HEK293 (cell line): ENCODE measurements at regions not wholly inside any gene's neighbourhood (a gene's known extent, or its start where the extent isn't known, plus 50 kb on each side); places are given as distances from the start of the nearest gene placed in this dataset.

Experiments
- ATF2 ChIP-seq: fragments of 450-650 bp; formaldehyde crosslinking; IDR thresholded peaks from 2 replicates; pipeline ENCODE4 v1.5.1; 2016; ENCODE audit warnings: missing biosample characterization, missing genetic modification characterization, low read depth
- CTCF ChIP-seq: fragments of 450-650 bp; formaldehyde crosslinking; IDR thresholded peaks from 2 replicates; pipeline ENCODE4 v1.5.1; 2016; ENCODE audit warnings: missing biosample characterization, missing genetic modification characterization
- HOXC10 ChIP-seq: sonication (generic); formaldehyde crosslinking; IDR thresholded peaks from 2 replicates; pipeline ENCODE4 v1.8.1; 2023; ENCODE audit warnings: mild to moderate bottlenecking, missing genetic modification reagents
- KLF1 ChIP-seq: fragments of 450-650 bp; formaldehyde crosslinking; IDR thresholded peaks from 2 replicates; pipeline ENCODE4 v1.5.1; 2016; ENCODE audit warnings: missing biosample characterization, missing genetic modification characterization
- RBAK ChIP-seq: fragments of 450-650 bp; formaldehyde crosslinking; IDR thresholded peaks from 2 replicates; pipeline ENCODE4 v1.5.1; 2016; ENCODE audit warnings: missing biosample characterization, missing genetic modification characterization
- ZNF112 ChIP-seq: fragments of 450-650 bp; formaldehyde crosslinking; IDR thresholded peaks from 2 replicates; pipeline ENCODE4 v1.5.0; 2017; ENCODE audit warnings: missing biosample characterization, missing genetic modification characterization
- ZNF274 ChIP-seq, 2 experiments: fragments of 200-500 bp in 1 of 2; fragments of 450-650 bp in 1 of 2; sonication (Bioruptor generic) in 1 of 2; formaldehyde crosslinking in 1 of 2; IDR thresholded peaks; 2 replicates each; pipeline versions ENCODE4 v1.5.1 to v1.6.1; 2014 to 2016; ENCODE audit warnings: borderline replicate concordance in 1 of 2, inconsistent platforms in 1 of 2, low read length in 1 of 2, missing biosample characterization in 1 of 2, missing genetic modification characterization in 1 of 2
- ZNF677 ChIP-seq: fragments of 450-650 bp; IDR thresholded peaks from 2 replicates; pipeline ENCODE4 v1.5.0; 2018; ENCODE audit warnings: missing biosample characterization, mild to moderate bottlenecking, missing genetic modification characterization, moderate library complexity
- ZNF776 ChIP-seq: fragments of 450-650 bp; formaldehyde crosslinking; IDR thresholded peaks from 2 replicates; pipeline ENCODE4 v1.5.0; 2017; ENCODE audit warnings: missing biosample characterization, missing genetic modification characterization, borderline replicate concordance
- TF ChIP-seq, protein P1 (sequence below): fragments of 450-650 bp; formaldehyde crosslinking; IDR thresholded peaks from 2 replicates; pipeline ENCODE4 v1.5.1; 2017; ENCODE audit warnings: missing biosample characterization, missing genetic modification characterization
- TF ChIP-seq, protein P2 (sequence below): fragments of 450-650 bp; formaldehyde crosslinking; conservative IDR thresholded peaks from 2 replicates; pipeline ENCODE4 v1.5.1; 2016; ENCODE audit warnings: low read depth, missing biosample characterization, missing genetic modification characterization

DNA sequence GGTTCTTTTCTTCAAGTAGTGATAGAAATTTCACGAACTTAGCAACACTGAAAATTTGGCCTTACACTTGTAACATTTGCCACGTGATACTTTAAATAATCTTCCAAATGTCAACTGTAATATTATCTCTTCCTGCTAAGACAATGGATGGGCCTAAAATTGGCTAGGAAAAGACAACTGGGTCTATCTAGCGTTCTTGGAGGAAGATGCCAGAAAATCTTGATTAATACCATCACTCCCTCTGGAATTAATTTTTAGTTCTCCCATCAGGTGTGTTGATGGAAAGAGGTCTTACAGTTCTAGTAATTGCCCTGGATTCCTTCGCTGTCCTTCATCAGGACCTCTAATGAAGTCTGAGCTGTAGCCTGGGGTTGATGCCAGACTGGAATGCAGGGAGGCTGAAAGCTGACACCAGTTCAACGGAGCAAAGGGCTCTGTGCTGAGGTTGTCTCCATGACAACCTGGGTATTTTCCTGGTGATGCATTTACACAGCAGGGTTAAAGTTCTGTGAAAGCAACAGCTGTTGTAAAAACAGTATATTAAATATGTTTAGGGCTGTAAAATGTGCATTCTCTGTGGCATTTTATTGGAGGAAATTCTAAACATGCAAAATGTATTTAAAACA lies 92.3 kb downstream of the GAS1 start:
- TF ChIP-seq, protein P1, sequence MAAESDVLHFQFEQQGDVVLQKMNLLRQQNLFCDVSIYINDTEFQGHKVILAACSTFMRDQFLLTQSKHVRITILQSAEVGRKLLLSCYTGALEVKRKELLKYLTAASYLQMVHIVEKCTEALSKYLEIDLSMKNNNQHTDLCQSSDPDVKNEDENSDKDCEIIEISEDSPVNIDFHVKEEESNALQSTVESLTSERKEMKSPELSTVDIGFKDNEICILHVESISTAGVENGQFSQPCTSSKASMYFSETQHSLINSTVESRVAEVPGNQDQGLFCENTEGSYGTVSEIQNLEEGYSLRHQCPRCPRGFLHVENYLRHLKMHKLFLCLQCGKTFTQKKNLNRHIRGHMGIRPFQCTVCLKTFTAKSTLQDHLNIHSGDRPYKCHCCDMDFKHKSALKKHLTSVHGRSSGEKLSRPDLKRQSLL, result no peak
- TF ChIP-seq ATF2 (tag by site-specific recombination) (no peak), CTCF (tag by site-specific recombination) (no peak), ZNF677 (tag by site-specific recombination) (no peak), KLF1 (tag by site-specific recombination) (no peak), RBAK (tag by site-specific recombination) (no peak), ZNF776 (tag by site-specific recombination) (no peak), ZNF274 (IDR thresholded peaks at IDR 0.05; ENCODE audit: low read length) (no peak), ZNF274 (tag by site-specific recombination; IDR thresholded peaks at IDR 0.05; ENCODE audit: borderline replicate concordance) (no peak), ZNF112 (no peak), HOXC10 (no peak)
- TF ChIP-seq, protein P2, sequence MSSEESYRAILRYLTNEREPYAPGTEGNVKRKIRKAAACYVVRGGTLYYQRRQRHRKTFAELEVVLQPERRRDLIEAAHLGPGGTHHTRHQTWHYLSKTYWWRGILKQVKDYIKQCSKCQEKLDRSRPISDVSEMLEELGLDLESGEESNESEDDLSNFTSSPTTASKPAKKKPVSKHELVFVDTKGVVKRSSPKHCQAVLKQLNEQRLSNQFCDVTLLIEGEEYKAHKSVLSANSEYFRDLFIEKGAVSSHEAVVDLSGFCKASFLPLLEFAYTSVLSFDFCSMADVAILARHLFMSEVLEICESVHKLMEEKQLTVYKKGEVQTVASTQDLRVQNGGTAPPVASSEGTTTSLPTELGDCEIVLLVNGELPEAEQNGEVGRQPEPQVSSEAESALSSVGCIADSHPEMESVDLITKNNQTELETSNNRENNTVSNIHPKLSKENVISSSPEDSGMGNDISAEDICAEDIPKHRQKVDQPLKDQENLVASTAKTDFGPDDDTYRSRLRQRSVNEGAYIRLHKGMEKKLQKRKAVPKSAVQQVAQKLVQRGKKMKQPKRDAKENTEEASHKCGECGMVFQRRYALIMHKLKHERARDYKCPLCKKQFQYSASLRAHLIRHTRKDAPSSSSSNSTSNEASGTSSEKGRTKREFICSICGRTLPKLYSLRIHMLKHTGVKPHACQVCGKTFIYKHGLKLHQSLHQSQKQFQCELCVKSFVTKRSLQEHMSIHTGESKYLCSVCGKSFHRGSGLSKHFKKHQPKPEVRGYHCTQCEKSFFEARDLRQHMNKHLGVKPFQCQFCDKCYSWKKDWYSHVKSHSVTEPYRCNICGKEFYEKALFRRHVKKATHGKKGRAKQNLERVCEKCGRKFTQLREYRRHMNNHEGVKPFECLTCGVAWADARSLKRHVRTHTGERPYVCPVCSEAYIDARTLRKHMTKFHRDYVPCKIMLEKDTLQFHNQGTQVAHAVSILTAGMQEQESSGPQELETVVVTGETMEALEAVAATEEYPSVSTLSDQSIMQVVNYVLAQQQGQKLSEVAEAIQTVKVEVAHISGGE (tag by site-specific recombination), result no peak
